ENCODE measurements at regions not wholly inside any gene's neighbourhood (a gene's known extent, or its start where the extent isn't known, plus 50 kb on each side); places are given as distances from the start of the nearest gene placed in this dataset.
A peak's percentile ranks its signal among the peaks of the same experiment; 100 is the strongest.

GRCh38 chr20:11352041-11352440 lies 565.7 kb upstream of the BTBD3 start:
- no peak for DNase-seq (ENCODE audit: low read depth)

- no peak for DNase-seq (ENCODE audit: low read depth)
These were observed 562.8 kb upstream of the BTBD3 start for GRCh38 chr20:11354846-11355245.

GRCh38 chr20:11355345-11355744 lies 562.3 kb upstream of the BTBD3 start:
- DNase-seq (ENCODE audit: low read depth) = no peak

GRCh38 chr20:11356061-11356460 lies 561.6 kb upstream of the BTBD3 start:
- DNase-seq (ENCODE audit: low read depth) = no peak

DNA sequence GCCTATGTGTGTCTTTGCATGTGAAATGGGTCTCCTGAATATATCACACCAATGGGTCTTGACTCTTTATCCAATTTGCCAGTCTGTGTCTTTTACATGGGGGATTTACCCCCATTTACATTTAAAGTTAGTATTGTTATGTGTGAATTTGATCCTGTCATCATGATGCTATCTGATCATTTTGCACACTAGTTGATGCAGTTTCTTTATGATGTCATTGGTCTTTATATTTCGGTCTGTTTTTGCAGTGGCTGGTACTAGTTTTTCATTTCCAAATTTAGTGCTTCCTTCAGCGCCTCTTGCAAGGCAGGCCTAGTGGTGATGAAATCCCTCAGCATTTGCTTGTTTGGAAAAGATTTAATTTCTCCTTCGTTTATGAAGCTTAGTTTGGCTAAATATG lies 555.2 kb upstream of the BTBD3 start:
- no peak for DNase-seq (ENCODE audit: low read depth)

DNA sequence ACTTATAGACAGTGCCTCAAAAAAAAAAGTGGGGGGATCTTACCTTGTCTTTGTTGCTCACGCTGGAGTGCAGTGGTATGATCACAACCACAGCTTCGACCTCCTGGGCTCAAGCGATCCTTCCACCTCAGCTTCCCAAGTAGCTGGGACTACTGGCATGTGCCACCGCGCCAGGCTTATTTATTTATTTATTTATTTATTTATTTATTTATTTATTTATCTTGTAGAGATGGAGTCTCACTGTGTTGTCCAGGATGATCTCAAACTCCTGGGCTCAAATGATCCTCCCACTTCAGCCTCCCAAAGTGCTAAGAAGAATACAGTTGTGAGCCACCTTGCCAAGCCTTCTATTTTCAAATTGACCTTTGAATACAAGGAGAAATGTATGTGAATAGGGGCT lies 553.0 kb upstream of the BTBD3 start:
- no peak for DNase-seq (ENCODE audit: low read depth)

DNA sequence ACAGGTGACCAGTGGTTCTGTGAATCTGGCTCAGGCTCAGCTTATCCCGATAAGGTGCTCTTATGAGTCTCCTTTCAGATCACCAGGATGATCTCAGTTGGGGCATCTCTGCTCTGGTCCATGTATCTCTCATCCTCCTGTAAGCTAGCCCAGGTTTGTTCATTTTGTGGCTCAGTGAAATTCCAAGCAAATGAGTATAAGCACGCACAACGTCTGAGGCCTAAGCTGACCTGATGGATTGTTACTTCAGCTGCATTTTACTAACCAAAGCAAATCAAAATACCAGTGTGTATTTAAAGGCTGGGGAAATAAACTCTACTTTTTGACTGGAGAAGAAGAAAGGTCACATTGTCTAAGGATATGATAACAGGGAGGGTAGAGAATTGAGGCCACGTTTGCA lies 551.0 kb upstream of the BTBD3 start:
- DNase-seq (ENCODE audit: low read depth) = no peak

- no peak for DNase-seq (ENCODE audit: low read depth)
These were observed 549.2 kb upstream of the BTBD3 start for GRCh38 chr20:11368499-11368898.

- DNase-seq (ENCODE audit: low read depth) = no peak
These were observed 548.6 kb upstream of the BTBD3 start for GRCh38 chr20:11368965-11369711.

DNA sequence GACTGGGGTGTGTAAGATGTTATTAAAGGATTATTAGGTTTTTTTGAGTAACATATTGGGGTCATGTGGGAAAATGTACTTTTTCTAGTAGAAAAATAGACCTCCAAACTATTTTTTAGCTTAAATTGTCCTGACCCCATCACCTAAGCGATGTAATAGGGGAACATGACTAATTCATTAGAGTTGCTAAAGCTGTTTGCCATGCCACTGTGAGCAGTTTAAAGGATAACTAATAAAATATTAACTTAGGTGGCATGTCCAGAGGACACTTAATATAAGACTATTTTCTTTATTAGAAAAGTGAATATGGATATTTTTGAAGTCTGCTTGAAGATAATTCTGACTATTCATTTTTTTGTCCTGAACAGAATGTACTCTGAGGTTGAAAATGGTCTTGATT lies 545.9 kb upstream of the BTBD3 start:
- no peak for DNase-seq (ENCODE audit: low read depth)

DNA sequence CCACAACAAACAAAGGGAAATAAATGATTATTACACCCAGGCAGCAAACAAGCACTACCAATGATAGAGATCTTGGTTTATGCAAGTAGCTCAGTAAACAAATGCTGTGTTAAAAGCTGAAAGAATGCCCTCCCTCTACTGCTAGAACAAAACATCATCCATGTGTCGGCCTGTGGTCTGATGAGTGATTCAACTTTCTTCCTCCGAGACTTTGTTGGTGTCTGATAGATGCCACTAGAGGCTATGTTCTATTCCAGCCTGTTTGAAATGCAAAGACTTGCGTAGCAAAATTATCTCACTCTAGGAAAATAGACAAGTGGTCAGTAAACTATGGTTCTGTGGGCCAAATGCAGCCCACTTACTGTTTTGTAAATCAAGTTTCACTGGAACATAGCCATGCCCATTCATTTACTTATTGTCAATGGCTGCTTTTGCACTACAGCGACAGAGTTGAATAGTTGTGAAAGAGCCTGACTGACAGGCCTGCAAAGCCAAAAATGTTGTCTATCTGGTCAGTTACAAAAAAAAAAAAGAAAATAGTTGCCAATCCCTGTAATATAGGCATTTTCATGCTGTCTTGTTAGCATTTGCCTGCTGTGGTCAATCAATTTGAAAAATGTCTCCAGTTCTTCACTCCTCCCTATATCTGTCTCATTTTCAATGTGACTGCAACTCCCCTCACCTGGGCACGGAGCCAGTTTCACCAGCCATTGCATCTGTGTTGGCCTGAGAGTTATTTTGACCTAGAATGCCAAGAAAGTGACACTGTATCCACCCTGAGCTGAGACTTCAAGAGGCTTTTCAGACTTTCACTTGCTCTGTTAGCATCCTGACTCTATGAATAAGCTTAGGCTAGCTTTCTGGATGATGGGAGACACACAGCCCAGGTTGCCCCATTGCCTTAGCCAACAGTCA lies 544.6 kb upstream of the BTBD3 start:
- no peak for DNase-seq (ENCODE audit: low read depth)

GRCh38 chr20:11375335-11375734 lies 542.4 kb upstream of the BTBD3 start:
- no peak for DNase-seq (ENCODE audit: low read depth)

DNA sequence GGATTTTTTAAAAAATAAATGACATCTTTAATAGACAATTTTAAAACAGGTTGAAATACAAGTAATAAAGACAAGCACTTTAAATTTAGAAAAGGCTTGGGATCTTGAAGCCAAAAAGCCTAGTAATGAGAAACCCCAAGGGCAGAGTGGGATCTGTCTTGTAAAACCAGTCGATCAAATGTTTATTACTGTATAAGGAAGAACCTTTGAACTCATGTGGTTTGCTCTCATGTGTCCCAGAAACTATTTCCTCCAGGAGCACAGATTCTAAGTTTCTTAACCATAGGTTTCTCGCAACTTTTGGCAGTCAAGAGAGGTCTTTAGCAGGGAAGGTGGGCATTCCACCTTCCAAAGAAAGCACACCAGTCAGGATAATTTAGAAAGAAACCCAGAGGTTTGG lies 541.7 kb upstream of the BTBD3 start:
- DNase-seq (ENCODE audit: low read depth) = no peak

GRCh38 chr20:11376420-11376819 lies 541.3 kb upstream of the BTBD3 start:
- no peak for DNase-seq (ENCODE audit: low read depth)

DNA sequence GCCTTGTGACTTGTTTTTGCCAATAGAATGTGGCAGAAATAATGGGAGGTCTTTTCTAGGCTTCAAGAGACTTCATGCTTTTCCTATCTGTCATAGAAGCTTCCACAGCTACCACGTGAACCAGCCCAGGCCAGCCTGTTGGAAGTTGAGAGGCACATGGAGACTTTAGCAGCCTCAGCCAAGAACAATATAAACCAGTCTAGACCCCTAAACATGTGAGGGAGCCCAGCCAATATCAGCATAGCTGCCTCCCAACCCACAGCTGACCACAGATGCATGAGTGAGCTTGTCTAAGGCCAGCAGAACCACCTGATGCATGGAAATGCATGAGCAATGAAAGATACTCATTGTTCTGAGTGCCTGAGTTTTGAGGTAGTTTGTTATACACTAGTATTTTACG lies 540.7 kb upstream of the BTBD3 start:
- peak; percentile 52 for DNase-seq (ENCODE audit: low read depth)

- DNase-seq (ENCODE audit: low read depth) = no peak
These were observed 539.9 kb upstream of the BTBD3 start for GRCh38 chr20:11377761-11378160.

DNA sequence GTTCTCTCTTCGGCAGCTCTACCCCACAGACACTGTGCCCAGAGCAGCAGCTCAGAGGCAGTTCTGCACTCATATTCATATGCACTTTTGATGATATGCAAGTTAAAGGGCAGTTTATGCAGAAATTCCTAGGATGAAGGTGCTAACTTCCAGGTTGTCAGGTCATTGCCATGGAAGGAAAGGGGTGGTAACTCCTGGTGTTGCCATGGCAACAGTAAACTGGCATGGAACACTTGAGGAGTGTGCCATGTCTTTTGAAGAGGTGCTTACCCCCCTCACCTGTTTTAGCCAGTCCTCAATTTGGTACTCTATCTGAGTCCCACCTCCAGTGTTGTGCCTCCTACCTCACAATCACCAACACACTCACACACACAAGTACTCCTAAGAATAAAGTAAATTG lies 539.4 kb upstream of the BTBD3 start:
- no peak for DNase-seq (ENCODE audit: low read depth)

- DNase-seq (ENCODE audit: low read depth) = no peak
These were observed 538.3 kb upstream of the BTBD3 start for GRCh38 chr20:11379257-11380011.

DNA sequence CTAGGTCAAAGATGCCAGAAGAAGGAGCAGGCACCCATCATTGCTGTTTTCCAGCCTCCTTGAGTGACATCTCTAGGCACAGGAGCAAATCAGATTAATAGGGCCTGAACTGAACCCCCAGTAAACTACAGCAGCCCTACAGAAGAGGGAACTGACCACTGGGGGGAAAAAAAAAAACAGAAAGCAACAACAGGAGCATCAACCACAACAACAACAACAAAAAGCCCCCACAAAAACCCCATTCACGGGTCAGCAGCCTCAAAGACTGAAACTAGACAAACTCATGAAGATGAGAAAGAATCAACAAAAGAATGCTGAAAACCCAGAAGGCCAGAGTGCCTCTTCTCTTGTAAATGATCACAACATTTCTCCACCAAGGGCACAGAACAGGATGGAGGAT lies 537.4 kb upstream of the BTBD3 start:
- no peak for DNase-seq (ENCODE audit: low read depth)

- DNase-seq (ENCODE audit: low read depth) = peak; percentile 52
These were observed 530.4 kb upstream of the BTBD3 start for GRCh38 chr20:11387189-11387754.

DNA sequence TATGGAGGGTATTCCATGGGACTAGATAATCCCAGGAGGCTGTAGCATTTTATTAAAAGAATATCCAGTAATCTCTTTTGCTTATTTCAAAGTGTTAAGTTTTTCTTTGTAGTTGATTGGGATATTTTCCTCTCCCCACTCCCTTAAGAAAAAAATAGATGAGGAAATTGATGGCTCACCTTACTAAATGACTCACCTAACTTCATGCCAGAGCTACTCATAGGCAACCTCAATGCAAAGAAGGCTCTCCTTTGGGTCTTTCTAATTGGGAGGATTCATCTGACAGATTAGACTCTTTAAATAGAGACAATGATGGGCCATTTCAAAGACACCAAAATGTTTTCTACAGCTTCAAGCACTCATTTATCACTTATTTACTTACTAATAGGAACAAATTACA lies 528.5 kb upstream of the BTBD3 start:
- DNase-seq (ENCODE audit: low read depth) = no peak

DNA sequence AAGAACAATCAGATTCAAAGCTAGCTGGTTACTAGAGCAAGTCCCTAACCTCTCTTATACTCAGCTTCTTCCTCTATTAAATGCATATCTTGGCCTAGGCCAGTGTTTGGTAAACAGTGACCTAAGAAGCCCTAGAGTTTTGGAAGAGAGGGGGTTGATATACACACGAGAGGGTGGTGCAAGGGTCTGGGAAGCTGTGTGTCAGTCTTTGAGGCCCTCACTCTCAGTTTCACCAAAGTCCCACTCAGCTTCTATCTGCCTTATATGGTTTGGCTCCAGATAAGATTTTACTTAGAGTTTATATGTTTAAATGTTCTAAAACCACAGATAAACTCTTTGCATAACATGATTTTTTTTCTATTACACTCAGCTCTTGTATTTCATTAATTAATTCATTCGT lies 526.1 kb upstream of the BTBD3 start:
- no peak for DNase-seq (ENCODE audit: low read depth)

Data from stromal cell of bone marrow (primary cell).